ENCODE measurements at regions not wholly inside any gene's neighbourhood (a gene's known extent, or its start where the extent isn't known, plus 50 kb on each side); places are given as distances from the start of the nearest gene placed in this dataset.
"Not testable (repeated sequence)": the region's sequence is repeated elsewhere in the genome, so short reads cannot be mapped to it uniquely, and the experiment has no call there.

DNA sequence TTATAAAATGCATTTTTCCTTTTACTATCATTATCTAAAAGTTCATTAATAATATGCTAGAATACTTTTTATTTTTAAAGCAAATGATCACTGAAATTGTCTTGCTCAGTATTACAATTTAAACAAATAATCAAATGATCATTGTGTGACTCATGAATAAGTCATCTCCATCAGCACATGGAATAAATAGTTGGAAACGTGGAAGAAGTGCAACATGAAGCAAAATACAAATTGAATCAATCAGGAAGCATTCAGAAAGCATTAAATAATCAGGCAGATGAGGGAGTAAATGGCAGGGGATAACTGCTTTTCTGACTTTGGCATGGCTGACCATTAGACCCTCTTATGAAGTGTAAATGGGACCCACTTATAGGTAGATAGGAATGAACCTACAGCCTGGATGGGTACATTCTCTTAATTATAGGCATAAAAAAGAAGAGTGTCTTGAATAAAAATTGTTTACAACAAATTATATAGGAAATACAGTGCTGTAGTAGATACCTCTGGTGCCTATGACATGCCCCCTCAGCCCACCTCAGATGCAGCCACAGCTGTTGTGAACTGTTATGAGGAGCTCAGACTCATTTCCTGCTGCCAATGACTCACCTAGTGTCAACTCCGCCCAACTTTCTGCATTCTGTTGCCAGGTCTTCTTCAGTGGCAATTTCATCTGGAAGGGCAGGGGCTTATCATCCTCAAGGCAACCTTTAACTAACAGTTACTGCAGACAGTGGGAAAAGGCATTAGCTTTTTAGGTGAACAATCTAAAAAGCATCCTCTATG, 936.0 kb downstream of the TRIB2 start:
- no peak for DNase-seq

DNA sequence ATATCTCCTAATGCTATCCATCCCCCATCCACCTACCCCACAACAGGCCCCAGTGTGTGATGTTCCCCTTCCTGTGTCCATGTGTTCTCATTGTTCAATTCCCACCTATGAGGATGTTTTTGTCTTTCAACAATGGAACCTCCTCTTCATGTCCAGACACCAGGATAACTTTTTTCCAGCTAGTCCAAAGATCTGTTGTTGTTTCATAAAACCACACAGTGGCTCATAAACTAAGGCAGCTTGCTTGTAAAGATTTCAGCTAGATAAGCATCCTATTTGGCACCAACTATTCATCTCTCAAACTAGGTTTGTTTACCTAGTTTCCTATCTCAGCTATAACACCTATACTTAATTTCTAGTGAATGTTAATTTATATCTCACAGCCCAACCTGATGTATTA, 937.7 kb downstream of the TRIB2 start:
- no peak for DNase-seq

DNA sequence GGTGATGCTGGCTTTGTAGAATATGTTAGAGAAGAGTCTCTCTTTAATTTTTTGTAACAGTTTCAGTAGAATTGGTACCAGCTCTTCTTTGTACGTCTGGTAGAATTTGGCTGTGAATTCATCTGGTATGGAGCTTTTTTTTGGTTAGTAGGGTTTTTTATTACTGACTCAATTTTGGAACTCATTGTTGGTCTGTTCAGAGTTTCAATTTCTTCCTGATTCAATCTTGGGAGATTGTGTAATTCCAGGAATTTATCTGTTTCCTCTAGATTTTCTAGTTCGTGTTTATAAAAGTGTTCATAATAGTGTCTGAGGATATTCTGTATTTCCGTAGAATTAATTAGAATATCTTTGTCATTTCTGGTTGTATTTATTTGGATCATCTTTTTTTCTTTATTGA, 943.5 kb downstream of the TRIB2 start:
- no peak for DNase-seq

DNA sequence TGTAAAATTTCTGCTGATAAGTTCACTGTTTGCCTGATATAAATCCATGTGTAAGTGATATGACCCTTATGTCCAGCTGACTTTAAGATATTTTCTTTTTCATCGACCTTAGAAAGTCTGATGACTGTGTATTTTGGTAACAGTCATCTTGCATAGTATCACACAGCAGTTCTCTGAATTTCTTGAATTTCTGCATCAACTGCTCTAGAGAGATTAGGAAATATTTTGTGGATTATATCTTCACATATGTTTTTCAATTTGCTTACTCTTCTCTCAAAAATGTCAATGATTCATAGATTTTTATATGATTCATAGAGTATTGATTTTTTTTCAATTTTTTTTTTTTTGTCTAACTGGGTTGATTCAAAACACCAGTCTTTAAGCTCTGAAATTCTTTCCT, 945.3 kb downstream of the TRIB2 start:
- DNase-seq = no peak

DNA sequence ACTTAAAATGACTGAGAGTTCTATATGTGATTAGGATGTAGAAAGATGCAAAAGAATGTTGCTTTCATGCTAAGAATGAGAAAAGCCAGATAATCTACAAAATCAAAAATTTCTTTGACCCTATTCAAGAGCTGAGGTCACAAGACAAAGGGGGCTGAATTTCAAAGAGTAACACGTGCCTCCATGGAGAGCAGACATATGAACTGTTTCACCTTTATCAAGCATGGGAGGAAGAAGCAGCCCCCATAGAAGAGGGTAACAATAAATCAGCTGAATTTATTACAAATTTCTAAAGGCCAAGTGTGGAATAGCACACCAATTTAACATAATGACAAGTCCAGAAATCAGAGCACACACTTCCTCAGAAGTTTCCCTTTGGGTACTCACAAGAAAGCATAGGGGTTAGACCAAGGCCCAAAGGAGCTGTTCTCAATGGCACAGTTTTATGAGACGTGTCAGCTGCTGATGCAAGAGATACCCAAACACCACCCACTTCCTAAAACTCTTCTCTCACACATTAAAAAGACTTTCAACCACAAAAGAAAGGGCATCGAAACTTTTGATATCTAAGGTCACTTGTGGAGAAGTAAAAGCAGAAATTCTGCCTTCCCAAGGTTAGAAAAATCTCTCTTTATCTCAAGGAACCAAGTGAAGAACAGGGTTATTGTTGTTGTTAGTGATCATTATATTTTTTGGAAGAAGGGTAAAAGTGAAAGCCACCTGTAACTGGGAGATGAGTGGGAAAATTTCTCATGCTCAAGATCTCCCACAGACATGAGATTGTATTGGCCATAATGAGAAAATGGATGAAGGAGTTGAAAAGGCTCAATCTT, 950.1 kb downstream of the TRIB2 start:
- DNase-seq = no peak

DNA sequence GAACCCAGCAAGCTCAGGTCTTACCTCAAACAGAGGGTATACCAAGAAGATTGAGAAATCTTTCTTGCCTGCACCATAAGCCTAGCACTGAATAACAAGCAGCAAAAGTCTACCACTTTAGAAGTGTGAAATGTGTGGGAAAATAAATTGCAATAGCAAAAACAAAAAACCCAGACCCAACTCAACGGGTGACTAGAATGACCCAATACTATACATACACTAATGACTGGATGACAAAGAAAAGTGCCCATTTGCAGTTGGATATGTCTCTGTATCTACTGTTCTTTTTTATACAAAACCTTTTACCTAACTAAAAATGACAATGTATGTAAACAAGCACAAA, 950.6 kb downstream of the TRIB2 start:
- DNase-seq = no peak

DNA sequence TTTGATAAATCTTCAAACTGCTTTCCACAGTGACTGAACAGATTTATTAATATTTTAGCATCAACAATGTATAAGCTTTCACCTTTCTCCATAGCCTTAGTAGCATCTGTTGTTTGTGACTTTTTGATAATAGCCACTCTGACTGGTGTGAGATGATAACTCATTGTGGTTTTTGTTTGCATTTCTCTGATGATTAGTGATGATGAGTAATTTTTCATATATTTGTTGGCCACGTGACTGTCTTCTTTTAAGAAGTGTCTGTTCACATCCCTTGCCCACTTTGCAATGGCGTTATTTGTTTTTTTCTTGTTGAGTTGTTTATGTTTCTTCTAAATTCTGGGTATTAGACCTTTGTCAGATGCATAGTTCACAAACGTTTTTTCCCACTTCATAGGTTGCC, 952.9 kb downstream of the TRIB2 start:
- DNase-seq = no peak

DNA sequence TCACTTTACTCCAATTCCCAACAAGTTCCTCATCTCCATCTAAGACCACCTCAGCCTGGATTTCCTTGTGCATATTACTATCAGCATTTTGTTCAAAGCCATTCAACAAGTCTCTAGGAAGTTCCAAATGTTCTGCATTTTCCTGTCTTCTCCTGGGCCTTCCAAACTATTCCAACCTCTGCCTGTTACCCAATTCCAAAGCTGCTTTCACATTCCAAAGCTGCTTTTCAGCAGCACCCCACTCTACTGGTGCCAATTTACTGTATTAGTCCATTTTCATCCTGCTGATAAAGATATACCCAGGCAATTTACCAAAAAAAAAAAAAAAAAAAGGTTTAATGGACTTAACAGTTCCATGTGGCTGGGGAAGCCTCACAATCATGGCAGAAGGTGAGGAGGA, 957.1 kb downstream of the TRIB2 start:
- DNase-seq = not testable (repeated sequence)

DNA sequence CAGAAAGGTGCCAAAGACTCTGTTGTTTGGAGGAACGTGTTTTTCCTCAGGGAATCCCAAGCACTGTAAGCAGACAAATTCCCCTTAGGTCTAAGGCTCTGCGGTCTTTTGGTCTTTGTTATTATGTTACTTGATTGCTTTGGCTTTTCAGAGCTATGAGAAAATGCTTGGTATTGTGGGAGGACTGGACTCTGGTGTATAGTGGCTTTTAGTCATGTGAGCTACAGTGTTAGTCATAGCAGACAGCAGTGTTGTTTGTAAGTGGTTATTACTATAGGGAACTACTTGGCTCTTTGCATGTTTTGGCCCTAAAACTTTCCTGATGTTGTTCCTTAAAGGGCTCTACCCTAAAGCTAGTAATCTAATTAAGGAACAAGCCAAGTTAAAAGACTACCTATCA, 956.2 kb upstream of the LRATD1 start:
- no peak for DNase-seq

DNA sequence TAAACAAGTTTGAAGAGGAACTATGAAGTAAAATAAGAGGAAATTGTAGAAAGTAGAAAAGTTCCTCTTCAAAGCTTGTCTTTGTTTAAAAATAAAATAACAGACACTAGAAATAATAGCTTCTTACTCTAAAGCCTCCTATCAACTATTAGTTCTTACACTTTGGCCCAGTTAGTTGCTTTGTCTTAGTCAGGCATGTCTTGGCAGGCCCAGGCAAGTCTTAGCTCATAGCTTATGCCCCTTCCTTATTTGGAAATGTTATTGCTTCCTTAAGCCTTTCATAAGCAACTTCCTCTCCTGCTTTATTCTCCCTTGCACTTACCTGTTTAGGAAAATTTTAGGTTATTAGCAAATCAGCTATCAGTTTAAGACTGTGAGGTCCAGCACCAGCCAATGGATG, 950.6 kb upstream of the LRATD1 start:
- no peak for DNase-seq

DNA sequence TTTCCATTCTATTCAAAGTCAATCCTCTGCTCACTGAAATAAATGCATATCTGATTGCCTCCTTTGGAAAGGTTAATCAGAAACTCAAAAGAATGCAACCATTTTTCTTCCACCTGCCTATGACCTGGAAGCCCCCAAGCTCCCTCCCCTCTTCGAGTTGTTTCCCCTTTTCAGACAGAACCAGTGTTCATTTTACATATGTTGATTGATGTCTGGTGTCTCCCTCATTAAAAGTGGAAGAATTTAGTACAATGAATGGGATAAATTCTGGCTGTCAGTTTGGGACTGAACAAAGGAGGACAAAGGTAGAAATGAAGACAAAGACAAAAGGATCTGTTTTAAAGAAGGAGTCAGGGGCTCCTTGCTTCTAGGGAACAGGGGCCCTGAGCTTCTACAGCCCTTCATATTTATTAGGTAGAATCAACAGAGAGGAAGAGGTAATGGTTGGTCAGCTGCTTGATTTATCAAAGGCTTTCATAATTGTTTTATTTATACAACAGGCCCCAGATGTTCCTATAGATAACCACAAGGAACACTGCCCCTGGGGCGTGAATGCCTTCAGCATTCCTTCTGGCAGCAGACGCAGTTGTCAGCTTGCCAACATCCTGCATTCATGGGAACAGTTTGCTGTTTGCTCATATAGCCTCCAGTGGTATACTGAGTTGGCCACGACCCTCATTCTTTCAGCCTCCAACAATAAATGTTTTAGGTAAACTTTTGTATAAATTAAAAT, 949.8 kb upstream of the LRATD1 start:
- DNase-seq = no peak

DNA sequence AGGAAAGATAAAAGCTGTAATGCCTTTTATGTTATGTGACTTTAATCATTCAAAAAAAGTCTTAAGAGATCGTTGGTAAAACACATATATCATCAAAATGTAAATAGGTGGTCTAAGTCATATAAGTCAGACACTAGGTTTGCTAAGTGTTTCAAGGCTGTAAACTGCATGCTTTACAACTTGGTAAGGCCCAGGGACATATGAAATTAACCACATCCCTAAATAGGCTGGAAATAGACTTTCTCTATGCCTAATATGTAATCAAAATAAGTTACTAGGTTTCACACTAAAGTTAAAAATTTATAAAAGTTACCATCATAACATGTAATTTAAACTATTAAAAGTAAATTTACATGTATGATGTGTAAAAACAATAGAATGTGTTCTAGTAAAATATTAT, 946.3 kb upstream of the LRATD1 start:
- DNase-seq = no peak

DNA sequence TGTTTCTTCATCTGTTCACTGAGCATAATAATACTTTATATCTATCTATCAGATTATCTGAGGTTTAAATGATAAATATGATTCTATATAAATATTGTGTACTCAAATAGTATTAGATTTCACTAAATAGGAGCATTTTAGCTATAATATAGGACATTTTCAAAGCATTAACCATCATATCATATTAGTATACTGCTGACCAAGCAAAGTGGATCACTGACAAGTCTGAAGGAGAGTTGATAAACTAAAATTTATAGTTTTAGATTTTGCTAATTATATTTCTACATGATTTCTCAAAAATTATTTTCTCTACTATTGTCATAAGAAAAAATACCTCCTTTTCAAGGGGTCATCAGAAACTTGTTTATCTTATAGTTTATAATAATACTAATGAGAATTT, 937.8 kb upstream of the LRATD1 start:
- no peak for DNase-seq

DNA sequence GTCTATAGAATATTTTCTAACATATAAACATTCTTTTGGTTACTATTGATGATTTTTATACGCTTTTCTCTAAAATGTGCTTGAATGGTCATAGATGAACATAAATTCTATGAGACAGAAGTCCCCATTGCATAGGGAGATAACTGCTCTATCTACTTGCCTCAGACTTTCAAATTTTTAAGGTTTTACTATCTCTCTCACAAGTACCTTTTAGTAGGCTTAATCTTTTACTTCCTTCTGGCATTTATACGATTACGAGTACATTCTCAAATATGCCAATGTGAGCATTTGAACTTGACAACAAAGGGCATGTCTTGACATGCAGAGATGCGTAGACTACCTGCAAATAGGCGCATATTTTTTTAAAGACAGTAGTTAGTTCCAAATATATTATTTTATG, 935.9 kb upstream of the LRATD1 start:
- no peak for DNase-seq

DNA sequence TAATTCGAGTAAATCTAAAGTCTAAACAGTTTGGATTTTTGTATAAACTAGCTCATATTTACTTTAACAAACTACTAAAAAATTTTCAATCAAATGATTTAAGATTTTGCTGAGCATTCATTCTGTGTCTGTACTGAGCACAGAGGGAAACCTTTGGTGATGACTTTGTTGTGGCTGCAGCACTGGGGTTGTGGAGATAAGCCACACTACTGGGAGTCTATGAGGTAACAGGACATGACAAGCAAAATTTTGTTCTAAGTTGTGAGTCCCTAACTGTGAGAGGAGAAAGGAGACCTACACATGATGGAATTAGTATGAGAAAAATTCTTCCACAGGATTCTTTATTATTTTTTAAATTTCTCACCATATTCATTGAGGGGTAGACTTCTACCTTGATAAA, 933.7 kb upstream of the LRATD1 start:
- no peak for DNase-seq

DNA sequence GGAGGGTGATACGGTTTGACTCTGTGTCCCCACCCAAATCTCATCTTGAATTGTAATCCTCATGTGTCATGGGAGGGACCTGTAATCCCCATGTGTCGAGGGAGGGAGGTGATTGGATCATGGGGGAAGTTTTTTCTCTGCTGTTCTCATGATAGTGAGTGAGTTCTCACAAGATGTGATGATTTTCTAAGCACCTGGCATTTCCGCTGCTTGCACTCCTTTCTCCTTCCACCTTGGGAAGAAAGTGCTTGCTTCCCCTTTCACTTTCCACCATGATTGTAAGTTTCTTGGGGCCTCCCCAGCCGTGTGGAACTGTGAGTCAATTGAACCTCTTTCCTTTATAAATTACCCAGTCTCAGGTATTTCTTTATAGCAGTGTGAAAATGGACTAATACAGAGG, 932.6 kb upstream of the LRATD1 start:
- not testable (repeated sequence) for DNase-seq

DNA sequence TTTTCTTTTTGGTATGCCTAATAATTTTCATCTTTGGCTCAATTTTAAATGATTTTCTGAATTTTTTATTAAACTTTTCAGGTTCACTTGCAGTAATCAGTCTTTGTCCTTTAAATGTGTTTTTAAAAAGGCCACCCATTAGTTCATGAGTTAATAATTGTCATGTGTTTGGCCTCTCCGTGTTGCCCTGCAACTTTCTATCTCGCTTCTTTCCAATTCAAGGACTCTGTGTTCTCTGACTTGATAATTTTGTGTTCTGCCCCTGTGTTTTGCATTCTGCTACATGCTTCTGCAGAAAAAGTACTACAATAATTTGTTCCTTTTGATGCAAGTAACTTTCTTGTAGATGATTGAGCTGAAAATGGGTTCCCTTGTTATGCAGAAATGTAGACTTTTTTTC, 921.4 kb upstream of the LRATD1 start:
- DNase-seq = no peak

DNA sequence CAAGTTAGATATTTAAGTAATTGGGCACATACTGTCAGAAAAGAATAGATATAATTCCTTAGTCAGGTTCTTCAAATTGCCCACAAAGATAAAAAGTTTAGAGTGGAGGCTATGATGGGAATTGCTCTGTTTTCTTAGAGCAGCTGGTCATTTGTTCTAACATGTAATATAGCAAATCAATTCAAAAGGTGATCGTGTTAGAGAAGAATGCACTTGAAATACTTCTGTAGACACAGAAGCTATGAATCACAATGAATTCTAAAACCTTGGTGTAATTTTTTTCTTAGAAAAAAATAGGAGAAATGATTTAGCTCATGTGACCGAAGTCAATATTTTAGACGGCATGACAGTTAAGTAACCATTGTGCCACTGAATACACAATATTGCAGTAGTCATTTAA, 918.1 kb upstream of the LRATD1 start:
- DNase-seq = no peak

DNA sequence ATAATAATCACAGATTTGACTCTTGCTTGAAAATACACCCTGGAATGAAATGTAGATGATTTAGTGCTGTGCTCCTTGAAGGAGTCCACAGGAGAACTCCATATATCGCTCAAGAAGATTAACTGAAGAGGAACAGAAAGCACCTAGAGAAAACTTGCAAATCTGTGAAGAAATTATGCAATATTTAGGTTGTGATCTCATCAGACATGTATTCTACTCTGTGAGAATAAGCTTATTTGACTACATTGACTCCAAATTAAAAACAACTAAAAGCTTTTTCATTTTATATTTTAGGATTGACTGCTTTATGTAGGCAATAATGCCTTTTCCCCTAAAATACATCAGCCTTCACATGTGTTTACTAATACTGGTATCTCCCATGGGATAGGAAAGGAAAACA, 906.6 kb upstream of the LRATD1 start:
- DNase-seq = no peak

DNA sequence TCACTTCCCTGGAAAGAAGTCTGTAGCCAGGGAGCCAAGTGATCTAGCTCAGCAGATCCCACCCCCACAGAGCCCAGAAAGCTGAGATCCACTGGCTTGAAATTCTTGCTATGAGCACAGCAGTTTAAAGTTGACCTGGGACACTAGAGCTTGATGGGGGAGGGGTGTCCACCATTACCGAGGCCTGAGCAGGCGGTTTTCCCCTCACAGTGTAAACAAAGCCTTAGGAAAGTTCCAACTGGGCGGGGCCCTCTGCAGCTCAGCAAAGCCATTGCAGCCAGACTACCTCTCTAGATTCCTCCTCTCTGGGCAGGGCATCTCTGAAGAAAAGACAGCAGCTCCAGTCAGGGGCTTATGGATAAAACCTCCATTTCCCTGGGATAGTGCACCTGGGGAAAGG, 887.2 kb upstream of the LRATD1 start:
- no peak for DNase-seq

DNA sequence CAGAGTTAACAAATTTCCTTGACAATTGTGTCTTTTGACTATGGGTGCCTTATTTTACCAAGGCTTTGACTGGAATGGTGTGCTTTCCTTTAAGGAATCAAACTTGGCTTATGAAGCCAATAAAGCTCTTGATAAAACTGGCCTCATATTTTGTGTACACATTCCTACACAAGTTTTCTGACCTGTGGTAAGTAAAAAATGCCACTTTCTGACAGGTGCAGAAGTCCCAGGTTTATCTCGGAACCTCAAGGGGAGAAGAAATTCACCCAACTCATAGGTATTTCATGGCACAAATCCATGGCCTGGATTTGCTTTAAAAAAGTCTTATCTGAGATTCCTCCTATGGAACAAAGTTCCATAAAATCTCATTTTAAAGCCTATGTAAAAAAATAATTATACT, 880.6 kb upstream of the LRATD1 start:
- no peak for DNase-seq

DNA sequence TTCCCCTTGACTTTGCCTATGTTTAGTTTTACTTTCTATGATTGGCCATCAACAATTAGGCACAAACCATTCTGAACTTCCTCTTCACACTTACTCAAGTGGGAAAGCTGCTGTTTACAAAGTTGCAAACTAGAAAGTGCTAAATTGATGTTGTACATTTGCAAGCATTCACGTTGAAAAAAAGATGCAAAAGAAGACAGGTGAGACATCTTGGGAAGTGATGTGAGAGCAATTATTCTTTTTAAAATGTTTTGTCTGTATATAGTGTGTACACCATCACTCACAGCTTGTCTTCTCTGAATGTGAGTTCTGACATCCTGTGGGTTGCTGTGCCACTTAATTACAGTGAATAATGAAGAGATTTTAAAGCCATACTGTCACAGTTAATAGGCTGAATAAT, 874.1 kb upstream of the LRATD1 start:
- DNase-seq = no peak

DNA sequence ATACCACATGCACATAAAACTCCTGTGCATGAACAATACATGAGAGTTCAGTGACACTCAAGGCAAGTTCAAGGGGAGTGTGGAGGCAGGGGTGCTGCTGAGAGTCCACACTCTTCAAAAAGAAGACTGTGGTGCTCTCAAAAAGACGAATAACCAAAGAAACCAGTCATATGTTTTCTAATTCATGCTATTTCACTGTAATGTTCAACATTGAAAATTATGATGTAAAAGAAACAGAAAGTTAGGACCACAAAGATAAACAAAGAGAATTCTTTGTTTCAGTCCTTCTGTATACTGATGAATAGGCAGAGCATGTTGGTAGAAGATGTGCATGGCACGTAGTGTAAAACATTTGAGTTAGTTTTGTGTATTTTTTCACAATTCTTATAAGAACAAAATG, 864.2 kb upstream of the LRATD1 start:
- no peak for DNase-seq

DNA sequence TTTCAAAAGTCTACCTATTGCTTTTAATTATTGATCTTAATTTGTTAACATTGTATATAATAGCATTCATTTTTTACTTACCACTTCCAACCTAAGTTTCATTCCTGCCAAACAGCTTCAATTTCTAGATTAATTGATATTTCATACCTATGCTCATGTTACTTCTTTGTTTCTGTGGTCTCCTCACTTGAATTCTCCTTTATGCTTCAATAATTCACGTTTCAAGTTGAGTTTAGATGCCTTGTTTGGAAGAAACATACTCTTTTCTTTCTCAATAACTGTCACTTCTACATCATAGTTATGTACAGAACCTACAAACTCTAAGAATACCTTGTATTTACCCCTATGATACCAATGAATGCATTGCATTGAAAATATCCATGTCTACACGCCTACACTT, 862.2 kb upstream of the LRATD1 start:
- no peak for DNase-seq

Data from suppressor macrophage treated with lipopolysaccharide for 4 hours (primary cell).